GM21526 (cell line): ENCODE measurements at regions not wholly inside any gene's neighbourhood (a gene's known extent, or its start where the extent isn't known, plus 50 kb on each side); places are given as distances from the start of the nearest gene placed in this dataset.
"Not testable (repeated sequence)": the region's sequence is repeated elsewhere in the genome, so short reads cannot be mapped to it uniquely, and the experiment has no call there.

Experiments used
- ATAC-seq: cut with Tn5 transposase; IDR thresholded peaks from one replicate; pipeline ENCODE4 v1.9.1; 2021; ENCODE audit warnings: moderate library complexity; ENCODE audit not compliant: unreplicated experiment, low FRiP score

- ATAC-seq, result no peak
These were observed 94.0 kb upstream of the TBL1X start for GRCh38 chrX:9370893-9371292.

GRCh38 chrX:9372866-9373265, 92.0 kb upstream of the TBL1X start:
- ATAC-seq, result no peak

GRCh38 chrX:9373789-9374188, 91.1 kb upstream of the TBL1X start:
- ATAC-seq, result no peak

- ATAC-seq, result no peak
These were observed 90.3 kb upstream of the TBL1X start for GRCh38 chrX:9374555-9374954.

GRCh38 chrX:9376111-9376510, 88.7 kb upstream of the TBL1X start:
- no peak for ATAC-seq

GRCh38 chrX:9377216-9377615, 87.6 kb upstream of the TBL1X start:
- not testable (repeated sequence) for ATAC-seq

- ATAC-seq, result no peak
These were observed 85.7 kb upstream of the TBL1X start for GRCh38 chrX:9378980-9379696.

- ATAC-seq, result no peak
These were observed 84.9 kb upstream of the TBL1X start for GRCh38 chrX:9379697-9380551.

GRCh38 chrX:9383655-9384054, 81.2 kb upstream of the TBL1X start:
- no peak for ATAC-seq

GRCh38 chrX:9388450-9388849, 76.4 kb upstream of the TBL1X start:
- ATAC-seq, result no peak

- ATAC-seq, result no peak
These were observed 74.7 kb upstream of the TBL1X start for GRCh38 chrX:9390121-9390520.

GRCh38 chrX:9390693-9391368, 74.0 kb upstream of the TBL1X start:
- ATAC-seq, result no peak

- no peak for ATAC-seq
These were observed 72.4 kb upstream of the TBL1X start for GRCh38 chrX:9392445-9392844.

GRCh38 chrX:9393571-9393970, 71.3 kb upstream of the TBL1X start:
- no peak for ATAC-seq

GRCh38 chrX:9394212-9394611, 70.6 kb upstream of the TBL1X start:
- no peak for ATAC-seq

GRCh38 chrX:9396930-9397329, 67.9 kb upstream of the TBL1X start:
- no peak for ATAC-seq

- no peak for ATAC-seq
These were observed 63.8 kb upstream of the TBL1X start for GRCh38 chrX:9401051-9401450.

GRCh38 chrX:9403374-9403773, 61.5 kb upstream of the TBL1X start:
- no peak for ATAC-seq

- not testable (repeated sequence) for ATAC-seq
These were observed 59.2 kb upstream of the TBL1X start for GRCh38 chrX:9405635-9406034.

- not testable (repeated sequence) for ATAC-seq
These were observed 54.0 kb upstream of the TBL1X start for GRCh38 chrX:9410889-9411288.

- ATAC-seq, result not testable (repeated sequence)
These were observed 53.2 kb upstream of the TBL1X start for GRCh38 chrX:9411682-9412081.
